HG02973 (cell line): ENCODE measurements at regions not wholly inside any gene's neighbourhood (a gene's known extent, or its start where the extent isn't known, plus 50 kb on each side); places are given as distances from the start of the nearest gene placed in this dataset.
"Not testable (repeated sequence)": the region's sequence is repeated elsewhere in the genome, so short reads cannot be mapped to it uniquely, and the experiment has no call there.

Experiments
- ATAC-seq: cut with Tn5 transposase; IDR thresholded peaks from one replicate; pipeline ENCODE4 v1.9.1; 2021; ENCODE audit warnings: moderate library complexity; ENCODE audit not compliant: unreplicated experiment

DNA sequence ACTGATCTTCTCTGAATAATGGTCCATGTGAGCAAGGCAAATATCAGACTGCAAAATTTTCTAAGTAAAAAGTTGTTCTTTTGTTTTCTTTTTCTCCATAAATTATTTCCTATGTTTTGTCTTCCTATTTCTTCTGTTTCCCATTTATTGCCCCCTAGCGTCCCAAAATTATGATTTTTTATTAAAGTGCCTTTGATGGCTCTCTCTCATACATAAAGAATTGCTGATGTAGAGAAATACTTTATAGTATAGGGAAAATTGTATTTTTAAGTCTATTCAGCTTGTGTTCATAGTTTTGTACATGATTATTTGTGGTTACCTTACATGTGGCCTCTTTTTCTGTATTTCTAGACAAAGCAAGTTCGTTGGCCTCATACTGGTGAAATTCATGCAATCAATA lies 1031.2 kb downstream of the EFNA5 start:
- ATAC-seq = no peak

DNA sequence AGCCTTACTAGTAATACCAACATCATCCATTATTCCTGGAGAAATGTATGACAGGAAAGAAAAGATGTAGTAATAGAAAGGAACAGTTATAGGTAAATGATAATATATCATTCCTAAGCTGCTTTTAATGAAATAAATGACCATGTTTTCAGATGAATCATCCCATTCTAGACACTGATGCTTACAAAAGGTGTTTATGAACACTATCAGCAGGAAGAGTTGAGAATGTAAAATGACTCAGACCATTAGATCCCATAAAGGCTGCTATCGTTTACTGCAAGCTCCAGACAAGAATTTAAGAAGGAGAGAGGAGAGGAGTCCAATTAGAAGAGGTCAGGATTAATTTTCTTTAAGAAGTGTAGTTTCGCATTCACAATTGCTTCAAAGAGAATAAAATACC lies 1033.5 kb downstream of the EFNA5 start:
- no peak for ATAC-seq

DNA sequence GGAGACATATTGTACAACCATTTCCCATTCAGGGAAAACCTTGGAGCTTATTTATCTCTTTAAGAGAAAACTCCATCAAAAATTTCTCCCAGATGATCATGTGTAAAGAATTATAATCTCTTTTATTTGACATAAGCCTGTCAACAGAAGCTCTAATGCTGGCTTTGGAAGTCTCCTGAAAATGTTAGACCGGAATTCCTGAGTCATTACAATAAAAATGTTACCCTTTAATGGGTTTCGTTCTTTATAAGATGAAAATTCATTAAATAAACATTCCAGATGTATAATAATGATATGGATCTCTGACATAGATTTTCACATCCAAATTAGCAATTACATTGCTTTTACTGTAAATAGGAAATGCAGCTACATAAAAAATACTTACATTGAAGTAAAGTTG lies 1036.4 kb downstream of the EFNA5 start:
- no peak for ATAC-seq

DNA sequence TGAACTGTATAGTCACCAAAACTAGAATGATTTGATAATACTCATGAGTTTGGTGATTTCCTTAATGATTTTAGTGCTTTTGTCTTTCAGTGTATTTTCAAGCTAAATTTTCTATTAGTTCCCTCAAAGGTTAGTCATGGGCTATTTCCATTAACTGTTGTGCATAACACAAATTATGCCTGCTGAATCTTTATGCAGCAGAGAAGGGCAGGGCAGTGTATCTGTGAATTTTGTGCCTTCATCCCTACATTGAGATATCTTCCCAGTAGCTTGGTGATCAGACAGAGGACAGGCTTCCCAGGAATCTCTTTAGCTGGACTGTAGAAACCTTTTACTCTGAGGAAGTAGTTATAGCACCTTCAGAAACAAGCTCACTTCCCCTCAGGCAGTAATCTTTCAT lies 1036.9 kb downstream of the EFNA5 start:
- ATAC-seq = no peak

DNA sequence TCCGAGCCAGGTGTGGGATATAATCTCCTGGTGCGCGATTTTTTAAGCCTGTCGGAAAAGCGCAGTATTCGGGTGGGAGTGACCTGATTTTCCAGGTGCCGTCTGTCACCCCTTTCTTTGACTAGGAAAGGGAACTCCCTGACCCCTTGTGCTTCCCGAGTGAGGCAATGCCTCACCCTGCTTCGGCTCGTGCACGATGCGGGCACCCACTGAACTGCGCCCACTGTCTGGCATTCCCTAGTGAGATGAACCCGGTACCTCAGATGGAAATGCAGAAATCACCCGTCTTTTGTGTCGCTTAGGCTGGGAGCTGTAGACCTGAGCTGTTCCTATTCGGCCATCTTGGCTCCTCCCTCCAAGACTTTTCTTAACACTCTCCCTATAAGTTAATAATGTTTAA lies 1042.3 kb downstream of the EFNA5 start:
- ATAC-seq = not testable (repeated sequence)

DNA sequence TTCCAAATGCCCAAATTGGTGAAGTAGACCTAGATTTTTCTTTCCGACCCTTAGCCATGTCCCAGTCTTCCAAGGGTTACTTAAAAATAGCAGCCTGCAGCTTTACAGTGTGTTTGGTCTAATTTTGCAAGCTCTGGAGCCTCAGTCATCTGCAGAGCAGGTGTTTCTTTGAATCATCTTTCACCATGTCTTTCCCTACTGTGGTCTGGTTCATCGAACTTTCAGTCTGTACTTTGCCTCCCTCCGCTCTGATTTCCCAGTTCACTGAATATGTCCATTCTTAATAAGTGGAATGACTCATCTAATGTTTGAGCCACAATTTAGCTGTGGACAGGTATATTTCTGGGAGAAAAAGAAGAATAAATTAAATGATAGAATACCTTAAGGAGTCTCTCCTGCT lies 1060.7 kb downstream of the EFNA5 start:
- no peak for ATAC-seq

DNA sequence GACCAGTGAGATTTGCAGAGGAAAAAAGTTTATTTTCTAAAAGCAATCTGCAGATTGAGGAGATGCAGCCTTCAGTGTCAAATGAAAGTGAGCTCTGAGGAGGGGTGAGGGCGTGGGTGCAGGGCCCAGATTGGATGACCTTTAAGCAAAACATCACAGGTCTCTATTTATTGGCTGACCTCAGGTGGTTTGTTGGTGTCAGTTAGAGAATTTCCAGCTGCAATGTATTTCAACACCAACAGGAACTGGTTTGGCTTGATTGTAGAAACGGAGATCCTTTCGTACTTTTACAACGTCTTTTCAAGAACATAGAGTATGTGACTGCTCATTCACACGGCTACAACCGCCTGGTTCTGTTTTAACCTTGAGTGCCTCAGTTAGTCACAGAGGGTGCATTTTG lies 1069.1 kb downstream of the EFNA5 start:
- no peak for ATAC-seq

DNA sequence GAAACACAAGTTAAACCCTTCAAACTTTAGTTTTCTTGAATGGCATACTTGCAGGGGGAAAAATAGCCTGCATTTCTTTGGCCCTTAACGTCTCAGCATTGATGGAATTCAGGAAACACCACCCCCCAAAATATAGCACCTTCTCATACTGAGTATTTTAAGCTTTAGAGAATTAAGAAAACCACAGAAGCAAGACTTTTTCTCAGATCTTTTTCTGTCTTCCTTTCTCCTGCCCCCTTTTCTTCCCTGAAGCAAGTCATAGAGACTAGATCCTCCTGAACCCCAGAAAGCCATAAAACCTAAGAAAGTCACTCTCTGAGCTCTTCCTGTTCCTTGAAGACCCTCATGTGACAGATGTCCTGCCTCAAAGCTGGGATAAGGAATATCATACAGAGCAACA lies 1069.9 kb downstream of the EFNA5 start:
- ATAC-seq = no peak

DNA sequence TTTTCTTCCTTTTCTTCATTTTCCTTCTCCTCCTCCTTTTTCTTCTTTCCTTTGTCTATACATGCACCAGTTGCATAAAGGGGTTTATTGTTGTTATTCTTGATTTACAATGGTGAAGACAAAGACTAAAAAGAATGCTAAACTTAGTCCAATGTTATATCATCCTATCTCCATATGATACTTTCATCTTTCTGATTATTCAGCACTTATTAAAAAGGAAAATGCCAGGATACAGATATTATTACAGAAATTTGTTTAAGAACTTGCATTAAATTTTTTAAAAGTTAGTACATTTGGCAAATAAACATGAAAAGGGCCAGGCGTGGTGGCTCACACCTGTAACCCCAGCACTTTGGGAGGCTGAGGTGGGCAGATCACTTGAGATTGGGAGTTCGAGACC lies 1074.9 kb downstream of the EFNA5 start:
- ATAC-seq = no peak

DNA sequence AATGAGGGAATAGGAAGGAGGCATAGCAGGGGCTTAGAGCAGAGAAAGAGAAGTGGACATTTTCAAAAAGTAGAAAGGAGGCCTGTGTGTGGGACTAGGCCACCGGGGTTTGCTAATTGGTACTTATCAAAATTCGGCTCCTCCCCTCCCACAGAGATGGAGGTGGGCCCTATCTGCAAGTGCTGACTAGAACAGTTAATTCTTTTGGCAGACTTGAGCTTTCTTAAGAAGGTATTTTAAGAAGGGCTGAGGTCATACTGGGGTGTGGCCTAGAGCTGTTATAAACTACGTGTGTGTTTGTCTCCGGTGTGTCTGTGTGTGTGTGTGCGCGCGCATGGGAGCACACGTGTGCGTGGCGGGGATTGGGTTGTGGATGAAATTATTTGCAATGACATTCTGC lies 1086.5 kb downstream of the EFNA5 start:
- no peak for ATAC-seq

DNA sequence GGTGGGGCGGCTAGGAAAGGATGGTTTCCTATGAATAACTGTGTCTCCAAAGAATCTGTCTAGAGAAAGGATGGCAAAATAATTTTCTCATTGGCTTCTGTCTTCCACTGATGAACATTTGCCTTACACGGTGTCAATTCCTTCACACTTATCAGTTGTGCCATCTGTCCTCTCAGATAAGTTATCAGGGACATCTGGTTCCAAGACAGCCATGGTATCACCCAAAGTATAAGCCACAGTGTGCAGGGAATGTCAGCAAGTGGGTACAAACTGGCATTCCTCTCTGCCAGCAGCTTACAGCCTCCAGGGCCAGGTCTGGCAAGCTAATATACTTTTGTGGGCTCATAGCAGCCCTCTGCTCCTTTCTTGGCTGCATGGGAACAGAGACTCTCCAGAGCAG lies 1092.0 kb downstream of the EFNA5 start:
- ATAC-seq = no peak

DNA sequence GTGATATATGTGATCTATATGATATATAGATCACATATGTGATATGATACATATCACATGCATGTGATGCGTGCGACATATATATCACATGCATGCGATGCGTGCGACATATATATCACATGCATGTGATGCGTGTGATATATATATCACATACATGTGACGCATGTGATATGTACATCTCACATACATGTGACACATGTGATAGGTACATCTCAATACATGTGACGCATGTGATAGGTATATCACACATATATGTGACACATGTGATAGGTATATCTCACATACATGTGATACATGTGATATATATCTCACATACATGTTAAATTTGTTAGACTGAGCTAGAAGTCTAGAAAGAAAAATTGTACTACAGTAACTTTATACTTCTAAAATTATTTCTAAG lies 1095.9 kb downstream of the EFNA5 start:
- no peak for ATAC-seq

DNA sequence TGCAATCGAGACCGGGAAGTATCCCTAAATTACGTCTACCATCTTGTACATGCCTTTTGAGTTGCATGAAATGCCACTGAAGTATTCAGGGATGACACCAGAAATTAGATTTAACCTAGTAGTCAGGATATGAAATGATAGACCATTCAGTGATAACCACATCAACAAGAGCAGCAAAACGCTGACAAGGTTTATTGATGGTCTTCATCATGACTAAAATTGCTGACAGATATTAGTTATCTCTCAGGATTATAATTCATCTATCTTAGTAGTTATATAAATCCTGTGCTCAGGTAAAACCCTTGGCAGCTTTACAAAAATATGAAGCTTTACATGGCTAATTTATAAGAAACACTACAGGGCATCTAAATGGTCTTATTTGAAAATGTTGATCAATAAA lies 1104.7 kb downstream of the EFNA5 start:
- no peak for ATAC-seq

DNA sequence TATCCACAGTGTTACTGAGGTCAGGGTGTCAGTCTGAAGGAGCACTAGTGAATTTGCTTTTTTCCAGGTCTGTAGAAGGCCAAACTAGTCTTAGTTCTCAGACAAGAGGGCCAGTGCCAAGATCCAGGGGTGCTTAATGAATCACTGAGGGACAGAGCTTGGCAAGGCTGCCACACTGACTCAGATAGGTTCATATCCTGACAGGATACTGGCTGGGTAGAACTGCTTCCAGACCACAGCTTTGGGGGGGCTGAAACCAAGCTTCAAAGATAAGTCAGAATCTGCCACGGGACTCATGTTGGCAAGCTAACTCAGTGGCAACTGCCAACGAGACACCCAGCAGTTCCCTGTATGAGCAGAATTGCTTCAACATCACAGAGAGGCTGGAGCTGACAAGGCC lies 1125.4 kb downstream of the EFNA5 start:
- ATAC-seq = no peak

DNA sequence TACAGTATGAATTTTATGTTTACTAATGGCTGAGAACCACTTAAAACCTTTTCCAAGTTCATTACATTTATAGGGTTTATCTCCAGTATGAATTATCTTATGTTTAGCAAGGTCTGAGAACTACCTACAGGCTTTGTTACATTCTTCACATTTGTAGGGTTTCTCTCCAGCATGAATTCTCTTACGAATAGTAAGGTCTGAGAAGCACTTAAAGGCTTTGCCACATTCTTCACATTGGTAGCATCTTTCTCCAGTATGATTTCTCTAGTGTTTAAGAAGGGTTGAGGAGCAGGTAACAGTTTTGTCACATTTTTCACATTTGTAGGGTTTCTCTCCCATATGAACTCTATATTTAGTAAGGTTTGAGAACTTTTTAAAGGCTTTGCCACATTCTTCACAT lies 1127.4 kb downstream of the EFNA5 start:
- ATAC-seq = no peak

DNA sequence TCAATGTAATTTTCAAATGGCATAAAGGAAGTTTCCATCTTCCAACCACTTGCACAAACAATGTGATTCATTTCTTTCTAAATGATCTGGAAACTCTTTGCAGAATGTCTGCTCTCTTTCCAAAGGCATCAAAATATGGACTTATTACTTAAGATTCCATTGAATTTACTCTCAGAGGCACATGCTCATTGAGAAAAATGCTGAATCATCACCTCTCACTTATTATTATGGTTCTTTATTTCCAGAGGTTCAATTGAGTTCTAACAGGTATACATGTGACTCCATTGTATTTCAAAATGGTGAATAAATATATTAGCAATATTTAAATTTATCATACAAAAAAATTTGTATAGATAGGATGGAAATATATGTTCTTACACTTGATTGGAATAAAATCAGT lies 1140.6 kb downstream of the EFNA5 start:
- no peak for ATAC-seq

DNA sequence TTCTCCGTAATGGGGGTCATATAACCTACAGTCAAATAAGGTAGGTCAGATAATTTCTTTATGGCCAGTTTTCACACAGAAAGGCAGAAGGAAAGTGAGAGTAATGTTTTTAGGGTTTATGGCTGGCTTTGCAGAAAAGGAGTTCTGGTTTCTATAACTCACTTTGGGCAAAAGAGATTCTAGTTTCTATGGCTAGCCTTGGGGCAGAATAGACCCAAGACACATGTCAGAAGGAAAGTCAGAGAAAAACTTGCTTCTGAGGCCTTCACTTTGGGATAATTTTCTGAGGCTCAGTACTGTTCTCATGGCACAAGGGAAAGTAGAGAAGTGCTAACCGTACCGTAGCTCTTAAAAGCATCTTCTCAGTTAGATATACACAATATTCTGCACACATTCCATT lies 1145.3 kb downstream of the EFNA5 start:
- no peak for ATAC-seq

DNA sequence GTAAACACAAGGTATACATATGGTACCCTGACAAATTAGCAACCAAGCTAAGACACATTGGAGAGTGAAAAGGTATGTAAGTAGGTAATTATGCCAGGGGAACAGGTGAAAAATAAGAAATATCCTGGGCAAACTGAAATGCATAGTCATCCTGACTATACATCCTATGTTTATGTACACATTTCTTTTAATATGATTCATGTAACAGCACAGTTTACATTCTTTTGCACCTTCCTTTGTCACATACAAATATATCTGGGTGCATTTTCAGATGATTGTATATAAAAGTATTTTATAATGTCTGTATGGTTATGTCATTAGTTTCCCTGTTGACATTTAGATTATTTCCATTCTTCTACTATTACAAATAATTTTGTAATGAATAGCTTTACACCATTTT lies 1146.9 kb downstream of the EFNA5 start:
- ATAC-seq = no peak

DNA sequence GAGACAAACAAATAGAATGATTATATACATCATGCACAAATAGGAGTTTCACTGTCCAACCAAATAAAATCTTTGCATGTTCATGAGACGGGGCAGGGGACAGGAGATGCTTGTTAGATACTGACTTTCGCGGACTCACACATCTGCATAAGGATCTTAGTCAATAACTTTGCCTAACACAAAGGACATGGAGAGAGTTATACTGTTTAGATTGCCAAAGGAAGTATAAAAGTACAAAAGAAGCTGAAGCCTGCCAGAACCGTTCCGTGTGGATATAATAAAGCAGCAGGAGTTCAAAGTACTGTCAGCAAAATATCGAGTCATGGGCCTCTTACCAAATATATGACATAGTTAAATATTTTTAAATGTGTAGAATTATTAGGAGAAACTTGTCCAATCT lies 1148.4 kb downstream of the EFNA5 start:
- no peak for ATAC-seq

DNA sequence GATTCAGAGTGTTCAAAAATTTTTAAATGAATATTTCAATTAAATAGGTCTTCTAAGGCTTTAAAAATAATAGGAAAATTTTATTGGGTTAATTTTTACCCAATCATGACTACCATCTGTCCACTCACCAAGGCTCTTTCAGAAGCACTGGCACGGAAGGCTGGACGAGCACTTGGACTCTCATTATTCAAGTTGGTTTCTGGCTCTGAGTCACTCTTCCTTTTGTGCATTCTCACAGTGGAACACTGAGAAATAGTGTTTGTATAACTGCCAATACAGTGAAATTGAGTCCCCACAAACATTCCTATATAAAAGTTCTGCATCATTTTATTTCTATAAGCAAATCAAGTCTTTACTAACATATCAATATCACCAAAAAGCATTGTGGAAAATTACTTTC lies 1149.0 kb downstream of the EFNA5 start:
- ATAC-seq = no peak

DNA sequence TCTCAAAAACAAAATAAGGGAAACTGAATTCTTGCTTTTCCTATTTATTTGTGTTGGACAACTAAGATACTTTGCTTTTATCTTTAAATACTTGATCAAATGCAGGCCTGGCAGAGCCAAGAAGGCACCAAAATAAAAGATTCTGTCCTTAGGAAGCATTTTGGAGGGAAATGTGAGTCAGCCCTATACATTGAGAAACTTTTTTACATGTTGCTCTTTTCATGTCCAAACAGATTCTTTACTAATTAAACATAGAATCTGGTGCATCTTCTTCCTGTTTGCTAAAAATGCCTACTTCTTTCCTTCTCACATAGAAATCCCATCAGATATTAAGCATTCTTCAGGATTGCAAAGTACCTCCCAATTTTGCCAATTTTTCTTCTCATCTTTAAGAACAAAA lies 1160.4 kb downstream of the EFNA5 start:
- ATAC-seq = no peak

DNA sequence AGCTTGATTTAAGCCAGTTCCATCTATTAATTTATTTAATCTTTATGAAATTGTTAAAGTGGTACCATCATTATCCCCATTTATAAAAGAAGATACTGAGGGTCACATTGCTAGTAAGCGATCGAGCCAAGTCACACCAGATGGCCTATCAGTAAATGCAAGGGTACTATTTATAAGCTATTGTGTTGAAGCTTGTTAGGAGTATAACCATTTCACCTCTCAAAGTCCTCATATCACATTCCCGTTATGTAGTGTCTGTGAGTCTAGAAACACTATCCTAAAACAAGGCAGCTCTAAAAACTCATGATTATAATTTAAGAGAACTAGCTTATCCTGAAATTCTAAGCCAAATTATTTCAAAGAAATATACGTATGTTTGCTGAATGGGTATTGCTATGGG lies 1161.8 kb downstream of the EFNA5 start:
- ATAC-seq = no peak

DNA sequence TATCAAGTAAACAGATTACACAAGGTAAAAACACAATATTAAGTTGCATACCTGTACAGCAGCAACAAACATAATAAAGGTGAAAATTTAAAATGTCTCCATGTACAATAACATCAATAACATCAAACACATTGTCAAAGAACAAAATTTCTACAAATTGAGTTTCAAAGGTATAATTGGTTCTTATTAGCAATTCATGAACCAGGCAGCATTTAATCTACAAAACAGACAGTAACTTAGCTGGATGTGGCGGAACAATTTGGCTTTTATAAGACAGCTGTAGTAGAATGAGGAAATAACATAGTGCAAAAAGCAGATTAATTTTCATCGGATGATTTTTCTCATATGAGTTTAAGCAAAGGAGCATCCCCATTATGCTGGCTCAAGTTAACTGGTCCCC lies 1176.8 kb downstream of the EFNA5 start:
- no peak for ATAC-seq

DNA sequence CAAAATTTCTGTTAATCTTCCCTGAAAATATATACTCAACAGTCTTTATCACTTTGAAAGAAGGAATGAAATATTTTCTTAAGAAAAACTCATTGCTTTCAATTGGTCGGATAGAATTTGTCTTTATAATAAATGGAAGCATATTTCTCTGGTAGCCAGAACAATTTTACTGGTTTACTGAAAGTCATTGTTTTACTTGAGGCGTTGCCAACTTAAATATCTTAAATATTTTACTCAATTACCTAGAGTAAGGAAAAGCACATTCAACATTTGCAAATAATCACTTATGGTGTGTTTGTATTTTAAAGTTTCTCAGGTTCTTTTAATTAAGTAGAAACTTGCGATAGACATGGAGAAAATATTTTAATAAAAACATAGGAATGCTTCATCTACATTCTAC lies 1181.7 kb downstream of the EFNA5 start:
- ATAC-seq = no peak
